HAP-1 (cell line): ENCODE measurements at regions not wholly inside any gene's neighbourhood (a gene's known extent, or its start where the extent isn't known, plus 50 kb on each side); places are given as distances from the start of the nearest gene placed in this dataset.

Experiments
- DNase-seq, 2 experiments: peaks; one replicate each; pipeline ENCODE4 v3.0.0-alpha.2; 2016 to 2020; ENCODE audit warnings: low spot score in 2 of 2
- H3K27me3 ChIP-seq: fragments of 250-450 bp; sonication (Bioruptor Pico); 2 replicates; pipeline ENCODE4 v1.5.1; 2020; ENCODE audit warnings: low read depth, mild to moderate bottlenecking, moderate library complexity
- H3K36me3 ChIP-seq: fragments of 250-450 bp; sonication (Bioruptor Pico); replicated peaks from 2 replicates; pipeline ENCODE4 v1.5.1; 2020; ENCODE audit warnings: mild to moderate bottlenecking
- H3K4me1 ChIP-seq: fragments of 250-450 bp; sonication (Bioruptor Pico); 2 replicates; pipeline ENCODE4 v1.5.1; 2020; ENCODE audit warnings: mild to moderate bottlenecking
- H3K4me3 ChIP-seq: fragments of 250-450 bp; sonication (Bioruptor Pico); 2 replicates; pipeline ENCODE4 v1.5.1; 2020; ENCODE audit warnings: mild to moderate bottlenecking, moderate library complexity
- H3K9me3 ChIP-seq: fragments of 250-450 bp; sonication (Bioruptor Pico); 2 replicates; pipeline ENCODE4 v1.5.1; 2020; ENCODE audit warnings: mild to moderate bottlenecking, moderate library complexity
- in situ Hi-C: fragments of 300-500 bp; cut with MboI; formaldehyde crosslinking; loops from 3 replicates; pipeline ENCODE4 v1.14.3; 2020; ENCODE audit warnings: low sequenced_read_pairs, inconsistent platforms, mixed read lengths

DNA sequence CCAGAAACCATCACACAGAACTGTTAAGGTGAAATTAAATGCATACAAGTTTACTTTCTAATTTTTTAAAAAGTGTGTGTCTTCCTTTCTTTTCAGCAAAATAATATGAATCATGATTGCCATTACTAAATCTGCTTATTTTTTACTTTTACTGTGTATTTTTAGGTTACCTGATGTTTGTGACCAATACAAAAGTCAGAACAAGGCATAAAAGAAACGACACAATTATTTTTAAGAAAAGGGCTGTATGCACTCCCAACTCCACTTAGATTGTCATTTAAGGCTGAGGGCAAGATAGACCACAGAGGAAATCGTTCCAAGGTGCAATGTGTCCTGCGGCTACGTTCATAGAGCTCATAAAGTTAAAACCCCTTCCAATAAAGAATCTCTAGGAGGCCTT is 797.0 kb downstream of the TDRD15 start:
- in situ Hi-C loops: no loop called here

DNA sequence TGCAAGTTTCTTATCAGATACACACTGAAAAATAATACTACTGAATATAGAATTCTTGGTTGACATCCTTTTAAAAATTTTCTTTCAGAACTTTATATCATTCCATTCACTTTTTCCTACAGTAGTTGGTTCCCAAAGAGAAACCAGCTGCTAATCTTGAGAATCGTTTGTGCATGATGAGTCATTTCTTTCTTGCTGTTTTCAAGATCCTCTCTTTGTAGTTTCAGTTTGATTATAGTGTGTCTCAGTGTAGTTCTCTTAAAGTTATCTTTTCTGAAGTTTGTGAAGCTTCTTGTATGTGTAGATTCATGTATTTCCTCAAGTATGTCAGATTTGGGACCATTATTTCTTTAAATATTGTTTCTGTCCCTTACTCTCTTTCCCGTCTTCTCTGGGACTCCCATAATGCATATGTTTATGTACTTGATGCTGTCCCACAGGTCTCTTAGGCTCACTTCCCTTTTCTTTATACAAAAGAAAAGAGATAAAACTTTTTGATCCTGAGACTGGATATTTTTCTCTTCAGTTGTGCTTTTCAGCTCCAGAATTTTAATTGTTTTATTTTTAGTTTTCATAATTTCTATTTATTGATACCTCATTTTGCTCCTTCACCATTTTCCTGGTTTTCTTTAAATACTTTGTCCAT is 801.0 kb downstream of the TDRD15 start:
- Histone ChIP-seq H3K4me1 (no peaks in the 10 kb centered on the region), H3K9me3 (no peaks in the 10 kb centered on the region), H3K4me3 (no peak overlapping the region), H3K36me3 (no peaks in the 10 kb centered on the region), H3K27me3 (no peaks in the 10 kb centered on the region)
- no peak for DNase-seq
- in situ Hi-C loops: no loop called here

More for the DNA sequence above, 797.0 kb downstream of the TDRD15 start:
- Histone ChIP-seq H3K9me3 (no peaks in the 10 kb centered on the region), H3K27me3 (no peaks in the 10 kb centered on the region), H3K36me3 (no peaks in the 10 kb centered on the region), H3K4me3 (no peak overlapping the region), H3K4me1 (no peaks in the 10 kb centered on the region)
- DNase-seq: no peak

DNA sequence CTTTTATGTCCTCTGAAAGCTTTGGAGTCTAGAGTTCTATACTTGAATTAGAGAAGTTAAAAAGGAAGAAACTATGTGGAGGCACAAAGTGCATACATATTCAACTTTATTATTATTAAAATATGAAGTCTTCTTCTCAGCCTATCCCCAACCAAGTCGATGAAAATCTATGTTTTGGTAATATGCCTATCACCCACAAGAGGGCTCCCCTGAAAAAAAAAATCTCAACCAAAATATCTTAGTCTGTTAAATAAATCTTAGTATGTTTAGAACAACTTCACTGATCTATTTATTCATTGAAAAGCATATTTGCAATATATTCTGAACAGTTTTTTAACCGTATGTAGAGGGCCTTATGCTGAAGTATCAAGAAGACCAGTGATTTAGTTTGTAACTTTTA is 804.5 kb downstream of the TDRD15 start:
- H3K4me3 ChIP-seq: no peak overlapping the region
- H3K9me3 ChIP-seq: no peaks in the 10 kb centered on the region
- no peaks in the 10 kb centered on the region for H3K27me3 ChIP-seq
- in situ Hi-C loops: no loop called here
- H3K4me1 ChIP-seq: no peaks in the 10 kb centered on the region
- H3K36me3 ChIP-seq: no peaks in the 10 kb centered on the region
- no peak for DNase-seq

DNA sequence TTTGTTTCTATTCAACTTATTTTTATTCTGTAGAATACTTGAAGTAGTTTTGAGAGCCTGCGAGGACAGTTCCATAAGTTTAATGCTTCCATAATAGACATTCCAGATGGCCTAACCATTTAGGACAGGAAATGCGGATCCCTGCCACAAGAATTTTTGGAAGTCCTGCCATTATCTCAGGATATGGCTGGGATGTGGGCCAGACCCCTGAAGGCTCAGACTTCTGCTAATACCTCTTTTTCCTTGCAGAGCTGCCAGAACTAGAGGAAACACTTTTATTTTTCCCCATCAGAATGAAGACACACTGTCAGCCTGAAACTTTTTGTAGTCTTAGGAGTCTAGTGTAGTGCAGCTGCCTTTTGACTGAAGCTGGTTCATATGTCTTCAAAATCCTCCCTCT is 806.5 kb downstream of the TDRD15 start:
- no peak for DNase-seq
- no peaks in the 10 kb centered on the region for H3K36me3 ChIP-seq

DNA sequence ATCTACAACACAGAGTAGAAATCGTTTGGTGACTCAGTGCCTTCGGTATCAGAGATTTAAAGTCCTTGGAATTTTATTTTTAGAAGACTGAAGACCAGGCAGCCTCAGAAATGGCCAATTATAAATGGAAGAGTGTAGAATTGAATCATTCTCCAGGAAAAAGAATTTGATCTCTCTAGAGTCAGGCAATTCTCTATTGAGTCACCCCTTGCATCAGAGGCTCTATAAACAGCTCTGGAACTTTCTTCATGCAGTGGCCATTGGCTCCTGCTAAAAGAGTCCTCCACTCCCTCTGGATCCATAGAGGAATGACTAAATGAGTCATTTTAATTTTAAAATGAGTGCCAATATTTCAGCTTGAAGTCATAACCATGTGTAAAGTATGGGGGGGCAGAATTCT is 816.2 kb downstream of the TDRD15 start:
- Histone ChIP-seq H3K27me3 (no peaks in the 10 kb centered on the region), H3K36me3 (no peaks in the 10 kb centered on the region), H3K4me3 (no peak overlapping the region), H3K4me1 (no peaks in the 10 kb centered on the region), H3K9me3 (no peaks in the 10 kb centered on the region)
- in situ Hi-C loops: no loop called here
- no peak for DNase-seq

More for the DNA sequence above, 806.5 kb downstream of the TDRD15 start:
- Histone ChIP-seq H3K9me3 (no peaks in the 10 kb centered on the region), H3K27me3 (no peaks in the 10 kb centered on the region), H3K4me1 (no peaks in the 10 kb centered on the region), H3K4me3 (no peak overlapping the region)
- in situ Hi-C loops: no loop called here

DNA sequence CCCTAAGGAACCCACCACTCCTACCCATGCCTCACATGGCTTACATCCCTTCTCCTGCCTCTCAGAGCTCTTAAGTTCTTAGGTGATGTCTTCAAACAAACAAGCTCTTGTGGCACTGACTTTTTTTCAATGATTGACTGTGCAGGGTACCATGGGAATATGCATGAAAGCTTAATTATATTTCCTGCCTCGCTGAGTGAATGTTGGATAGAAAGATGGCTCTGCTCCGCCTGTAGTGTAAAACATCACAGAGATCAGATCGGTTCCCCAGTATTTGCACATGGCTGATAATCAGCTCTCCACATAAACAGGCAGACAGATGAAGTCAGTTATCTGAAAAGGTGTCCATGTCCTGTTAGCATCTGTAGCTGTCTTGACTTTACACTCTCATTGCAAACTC is 820.8 kb downstream of the TDRD15 start:
- H3K4me1 ChIP-seq: no peaks in the 10 kb centered on the region
- no peaks in the 10 kb centered on the region for H3K9me3 ChIP-seq
- DNase-seq: no peak
- no peak overlapping the region for H3K4me3 ChIP-seq
- no peaks in the 10 kb centered on the region for H3K36me3 ChIP-seq
- in situ Hi-C loops: no loop called here
- H3K27me3 ChIP-seq: no peaks in the 10 kb centered on the region

DNA sequence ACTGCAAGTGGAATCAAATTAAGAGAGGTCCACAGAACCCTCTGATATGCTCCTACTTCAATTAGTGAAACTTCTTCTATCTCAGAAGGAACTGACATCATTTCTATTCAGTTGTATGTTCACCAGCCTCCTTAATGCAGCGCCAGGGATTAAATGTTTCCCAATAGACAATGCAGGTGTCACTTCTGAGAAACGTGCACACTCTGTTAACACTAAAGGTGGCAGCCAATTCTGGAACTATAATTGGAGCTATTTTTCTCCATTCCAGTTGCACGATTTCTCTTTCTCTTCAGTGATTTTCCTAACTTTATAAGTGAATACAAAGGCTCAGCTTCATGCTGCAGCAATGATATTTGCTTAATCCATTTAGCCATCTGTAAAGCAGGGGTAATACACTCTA is 821.9 kb downstream of the TDRD15 start:
- H3K4me3 ChIP-seq: no peak overlapping the region
- in situ Hi-C loops: no loop called here
- DNase-seq: no peak
- H3K27me3 ChIP-seq: no peaks in the 10 kb centered on the region
- no peaks in the 10 kb centered on the region for H3K36me3 ChIP-seq
- no peaks in the 10 kb centered on the region for H3K9me3 ChIP-seq
- H3K4me1 ChIP-seq: no peaks in the 10 kb centered on the region

DNA sequence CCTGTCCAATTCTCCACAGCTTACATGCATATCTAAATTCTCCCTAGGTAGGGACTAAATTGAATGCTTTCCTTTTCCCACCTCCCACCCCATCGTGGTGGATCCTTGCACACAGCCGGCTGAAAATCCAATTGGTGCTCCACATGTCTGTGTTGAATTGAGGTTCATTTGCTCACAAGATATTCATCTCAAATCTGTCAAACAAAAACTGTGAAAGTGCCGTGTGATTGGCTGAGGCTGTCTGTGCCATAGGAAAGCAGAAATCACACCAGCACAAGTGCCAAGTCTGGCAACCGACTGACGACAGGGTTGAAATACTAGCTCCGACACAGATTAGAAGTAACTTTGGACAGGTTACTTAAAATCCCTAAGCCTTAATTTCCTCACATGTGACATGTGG is 823.3 kb downstream of the TDRD15 start:
- no peaks in the 10 kb centered on the region for H3K27me3 ChIP-seq
- in situ Hi-C loops: no loop called here
- no peaks in the 10 kb centered on the region for H3K4me1 ChIP-seq
- no peak overlapping the region for H3K4me3 ChIP-seq
- H3K9me3 ChIP-seq: no peaks in the 10 kb centered on the region
- no peak for DNase-seq
- no peaks in the 10 kb centered on the region for H3K36me3 ChIP-seq

DNA sequence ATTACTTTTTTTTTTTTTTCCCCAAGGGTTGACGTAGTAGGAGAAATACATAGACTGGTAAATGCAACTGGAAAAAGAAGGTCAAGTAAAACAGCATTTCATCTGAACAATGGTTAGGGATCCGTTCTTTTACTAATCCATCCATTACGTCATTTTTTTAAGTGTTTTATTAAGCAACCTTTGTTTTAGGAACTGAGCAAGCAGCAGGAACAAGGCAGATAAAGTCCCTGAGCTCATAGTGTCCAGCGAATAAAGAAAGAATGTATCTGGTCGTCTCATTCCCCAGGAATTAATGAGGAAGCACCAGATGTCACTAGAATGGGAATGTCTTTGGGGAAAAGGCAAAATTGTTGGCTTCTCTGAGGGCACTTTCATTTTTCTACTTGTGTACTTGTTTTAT is 842.4 kb downstream of the TDRD15 start:
- H3K9me3 ChIP-seq: no peaks in the 10 kb centered on the region
- DNase-seq: no peak
- no peak overlapping the region for H3K4me3 ChIP-seq
- H3K27me3 ChIP-seq: no peaks in the 10 kb centered on the region
- H3K36me3 ChIP-seq: no peaks in the 10 kb centered on the region
- in situ Hi-C loops: no loop called here
- no peaks in the 10 kb centered on the region for H3K4me1 ChIP-seq

DNA sequence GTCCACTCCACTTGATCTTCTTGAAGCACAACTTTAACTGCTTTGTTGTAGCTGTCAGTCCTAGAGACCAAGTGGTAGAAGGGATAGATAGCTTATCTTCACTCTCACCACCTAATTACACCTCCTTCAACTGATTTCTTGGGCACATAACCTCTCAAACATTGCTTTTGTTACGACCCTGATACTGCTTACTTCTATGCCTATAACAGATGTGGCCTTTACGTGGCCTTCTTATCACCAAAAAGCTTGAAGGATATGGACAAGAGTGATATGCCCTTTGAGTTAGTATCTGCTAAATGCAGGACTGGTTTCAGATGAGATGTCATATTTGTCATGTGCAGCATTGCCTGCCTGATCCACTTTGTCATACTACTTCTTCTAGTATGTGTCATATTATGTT is 847.2 kb downstream of the TDRD15 start:
- no peak for DNase-seq
- Histone ChIP-seq H3K4me3 (no peak overlapping the region), H3K36me3 (no peaks in the 10 kb centered on the region), H3K4me1 (no peaks in the 10 kb centered on the region), H3K9me3 (no peaks in the 10 kb centered on the region), H3K27me3 (no peaks in the 10 kb centered on the region)
- in situ Hi-C loops: no loop called here

DNA sequence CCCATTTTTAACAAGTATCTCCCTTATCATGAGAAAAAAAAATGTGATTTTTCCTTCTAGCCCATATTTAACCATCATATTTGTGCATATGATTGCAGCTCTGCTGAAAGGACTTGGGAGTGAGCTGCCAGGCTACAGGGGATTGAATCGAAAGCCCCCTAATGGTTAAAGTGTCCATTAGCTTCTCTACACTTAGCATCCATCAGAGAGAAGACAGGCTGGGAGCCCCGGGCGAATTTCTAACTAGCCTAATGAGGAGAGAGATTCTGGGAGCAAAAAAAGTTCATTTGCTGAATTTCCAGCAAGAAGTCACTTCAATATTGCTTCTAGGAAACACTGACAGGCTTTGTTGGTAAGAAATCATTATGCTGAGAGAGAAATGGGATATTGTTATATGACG is 848.8 kb downstream of the TDRD15 start:
- Histone ChIP-seq H3K4me1 (no peaks in the 10 kb centered on the region), H3K36me3 (no peaks in the 10 kb centered on the region), H3K4me3 (no peak overlapping the region), H3K9me3 (no peaks in the 10 kb centered on the region), H3K27me3 (no peaks in the 10 kb centered on the region)
- no peak for DNase-seq
- in situ Hi-C loops: no loop called here

DNA sequence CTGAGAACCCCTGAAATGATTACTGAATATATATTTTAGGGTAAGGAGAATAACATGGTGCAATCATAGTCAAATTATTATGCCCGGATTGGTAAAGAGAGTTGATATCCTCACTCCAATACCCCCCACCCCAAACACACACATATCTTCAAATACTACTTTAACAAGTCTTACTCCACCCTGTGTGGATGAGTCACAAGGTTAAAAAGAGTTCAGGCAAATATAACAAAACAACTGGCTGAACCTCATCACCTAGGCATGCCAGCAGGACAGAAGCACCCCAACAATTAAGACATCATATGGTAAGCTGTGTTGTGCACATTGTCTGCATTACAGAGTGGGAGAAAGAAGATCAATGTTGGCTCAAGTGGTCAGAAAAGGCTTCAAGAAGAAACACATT is 857.4 kb downstream of the TDRD15 start:
- in situ Hi-C loops: no loop called here
- Histone ChIP-seq H3K4me1 (no peaks in the 10 kb centered on the region), H3K27me3 (no peaks in the 10 kb centered on the region), H3K9me3 (no peaks in the 10 kb centered on the region), H3K36me3 (no peaks in the 10 kb centered on the region), H3K4me3 (no peak overlapping the region)
- no peak for DNase-seq

DNA sequence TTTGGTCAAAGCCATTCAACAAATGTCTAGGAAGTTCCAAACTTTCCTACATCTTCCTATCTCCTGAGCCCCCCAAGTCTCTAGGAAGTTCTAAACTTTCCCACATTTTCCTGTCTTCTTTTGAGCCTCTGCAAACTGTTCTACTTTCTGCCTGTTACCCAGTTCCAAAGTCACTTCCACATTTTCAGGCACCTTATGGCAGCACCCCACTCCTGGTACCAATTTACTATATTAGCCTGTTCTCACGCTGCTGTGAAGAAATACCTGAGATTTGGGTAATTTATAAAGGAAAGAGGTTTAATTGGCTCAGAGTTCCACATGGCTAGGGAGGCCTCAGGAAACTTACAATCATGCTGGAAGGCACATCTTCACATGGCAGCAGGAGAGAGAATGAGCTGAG is 869.2 kb downstream of the TDRD15 start:
- Histone ChIP-seq H3K4me1 (no peaks in the 10 kb centered on the region), H3K4me3 (no peak overlapping the region), H3K9me3 (no peaks in the 10 kb centered on the region), H3K36me3 (no peaks in the 10 kb centered on the region), H3K27me3 (no peaks in the 10 kb centered on the region)
- no peak for DNase-seq
- in situ Hi-C loops: no loop called here

DNA sequence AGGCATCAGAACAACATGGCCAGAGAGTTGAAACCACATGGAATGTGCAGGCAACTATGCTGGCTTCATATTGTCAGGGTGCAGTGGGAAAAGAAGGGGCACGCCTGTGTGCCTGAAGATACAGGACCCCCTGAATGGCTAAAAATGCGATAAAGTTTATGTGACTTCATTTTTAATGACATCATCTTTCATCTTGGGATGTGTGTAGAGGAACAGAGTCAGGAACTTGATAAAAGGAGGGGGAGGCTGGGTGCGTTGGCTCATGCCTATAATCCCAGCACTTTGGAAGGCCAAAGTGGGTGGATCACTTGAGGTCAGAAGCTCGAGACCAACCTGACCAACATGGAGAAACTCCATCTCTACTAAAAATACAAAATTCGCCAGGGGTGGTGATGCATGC is 872.6 kb downstream of the TDRD15 start:
- Histone ChIP-seq H3K27me3 (no peaks in the 10 kb centered on the region), H3K4me1 (no peaks in the 10 kb centered on the region), H3K9me3 (no peaks in the 10 kb centered on the region), H3K4me3 (no peak overlapping the region), H3K36me3 (no peaks in the 10 kb centered on the region)
- DNase-seq: no peak
- in situ Hi-C loops: no loop called here

DNA sequence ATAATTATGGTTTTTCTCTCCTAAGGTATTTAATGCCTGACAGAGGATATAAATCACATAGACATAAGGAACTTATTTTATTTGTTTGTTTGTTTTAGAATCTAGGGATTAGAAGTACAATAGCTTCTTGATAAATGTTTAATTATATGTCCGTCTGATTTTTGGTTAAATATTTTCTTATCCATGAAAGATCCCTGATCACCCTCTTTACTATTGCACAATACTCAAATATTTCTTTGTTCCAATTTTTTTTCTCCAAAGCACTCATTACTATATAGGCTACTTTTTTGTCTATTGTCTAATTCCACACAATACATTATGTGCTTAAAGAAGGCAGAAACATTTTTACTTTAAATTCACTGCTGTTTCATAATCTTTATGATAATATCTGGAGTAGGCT is 875.8 kb downstream of the TDRD15 start:
- Histone ChIP-seq H3K36me3 (no peaks in the 10 kb centered on the region), H3K4me3 (no peak overlapping the region), H3K27me3 (no peaks in the 10 kb centered on the region), H3K4me1 (no peaks in the 10 kb centered on the region), H3K9me3 (no peaks in the 10 kb centered on the region)
- in situ Hi-C loops: no loop called here
- no peak for DNase-seq
